Fibroblast of lung (primary cell): ENCODE measurements at regions not wholly inside any gene's neighbourhood (a gene's known extent, or its start where the extent isn't known, plus 50 kb on each side); places are given as distances from the start of the nearest gene placed in this dataset.

Experiments
- EZH2 ChIP-seq: IDR thresholded peaks from 2 replicates; pipeline ENCODE4 v1.5.1; 2012; ENCODE audit warnings: low read length, control low read depth, mild to moderate bottlenecking; ENCODE audit errors: missing control alignments
- TF ChIP-seq, protein P1 (sequence below), 2 donors: IDR thresholded peaks in 1 of 2; conservative IDR thresholded peaks in 1 of 2; 1 replicate in 1 of 2; 2 replicates in 1 of 2; pipeline ENCODE4 v1.5.1; 2011 to 2012; ENCODE audit warnings: low read length in 2 of 2, control low read depth in 1 of 2, inconsistent platforms in 1 of 2, low read depth in 1 of 2, mild to moderate bottlenecking in 1 of 2

GRCh38 chr1:98184856-98185255, 264.0 kb upstream of the DPYD start:
- TF ChIP-seq, protein P1, sequence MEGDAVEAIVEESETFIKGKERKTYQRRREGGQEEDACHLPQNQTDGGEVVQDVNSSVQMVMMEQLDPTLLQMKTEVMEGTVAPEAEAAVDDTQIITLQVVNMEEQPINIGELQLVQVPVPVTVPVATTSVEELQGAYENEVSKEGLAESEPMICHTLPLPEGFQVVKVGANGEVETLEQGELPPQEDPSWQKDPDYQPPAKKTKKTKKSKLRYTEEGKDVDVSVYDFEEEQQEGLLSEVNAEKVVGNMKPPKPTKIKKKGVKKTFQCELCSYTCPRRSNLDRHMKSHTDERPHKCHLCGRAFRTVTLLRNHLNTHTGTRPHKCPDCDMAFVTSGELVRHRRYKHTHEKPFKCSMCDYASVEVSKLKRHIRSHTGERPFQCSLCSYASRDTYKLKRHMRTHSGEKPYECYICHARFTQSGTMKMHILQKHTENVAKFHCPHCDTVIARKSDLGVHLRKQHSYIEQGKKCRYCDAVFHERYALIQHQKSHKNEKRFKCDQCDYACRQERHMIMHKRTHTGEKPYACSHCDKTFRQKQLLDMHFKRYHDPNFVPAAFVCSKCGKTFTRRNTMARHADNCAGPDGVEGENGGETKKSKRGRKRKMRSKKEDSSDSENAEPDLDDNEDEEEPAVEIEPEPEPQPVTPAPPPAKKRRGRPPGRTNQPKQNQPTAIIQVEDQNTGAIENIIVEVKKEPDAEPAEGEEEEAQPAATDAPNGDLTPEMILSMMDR (conservative IDR thresholded peaks at IDR 0.05 in 1 of 2, IDR thresholded peaks at IDR 0.05 in 1 of 2; ENCODE audit: low read depth in 1 of 2, low read length in 2 of 2): no peak
- TF ChIP-seq EZH2: no peak
